Smooth muscle cell (in vitro differentiated cells): ENCODE measurements at regions not wholly inside any gene's neighbourhood (a gene's known extent, or its start where the extent isn't known, plus 50 kb on each side); places are given as distances from the start of the nearest gene placed in this dataset.
A peak's percentile ranks its signal among the peaks of the same experiment; 100 is the strongest.

Source experiments
- DNase-seq: peaks from one replicate; lab custom pipeline; 2025; ENCODE audit not compliant: unreplicated experiment; lab: John Stamatoyannopoulos, UW
- H2AFZ ChIP-seq: fragments of 200-600 bp; sonication (generic); 2 replicates; pipeline ENCODE4 v1.6.0; 2016; ENCODE audit warnings: antibody characterized with exemption, low read depth, mild to moderate bottlenecking
- H3F3A ChIP-seq: fragments of 200-600 bp; sonication (generic); 2 replicates; pipeline ENCODE4 v1.6.0; 2017; ENCODE audit warnings: antibody characterized with exemption, low read depth
- H3K27ac ChIP-seq: fragments of 200-600 bp; sonication (generic); 2 replicates; pipeline ENCODE4 v1.5.1; 2016; ENCODE audit warnings: low read depth, mild to moderate bottlenecking
- H3K27me3 ChIP-seq: fragments of 200-600 bp; sonication (generic); 2 replicates; pipeline ENCODE4 v1.6.1; 2016; ENCODE audit warnings: low read depth, mild to moderate bottlenecking
- H3K36me3 ChIP-seq: fragments of 200-600 bp; sonication (generic); 2 replicates; pipeline ENCODE4 v1.5.1; 2016; ENCODE audit warnings: low read depth
- H3K4me1 ChIP-seq: fragments of 200-600 bp; sonication (generic); 2 replicates; pipeline ENCODE4 v1.5.1; 2016; ENCODE audit warnings: low read depth
- H3K4me2 ChIP-seq: fragments of 200-600 bp; sonication (generic); 2 replicates; pipeline ENCODE4 v1.6.0; 2016; ENCODE audit warnings: mild to moderate bottlenecking
- H3K4me3 ChIP-seq: fragments of 200-600 bp; sonication (generic); 2 replicates; pipeline ENCODE4 v1.5.1; 2016; ENCODE audit warnings: mild to moderate bottlenecking
- H3K79me2 ChIP-seq: fragments of 200-600 bp; sonication (generic); 2 replicates; pipeline ENCODE4 v1.6.0; 2016; ENCODE audit warnings: low read depth, mild to moderate bottlenecking
- H3K9ac ChIP-seq: fragments of 200-600 bp; sonication (generic); 2 replicates; pipeline ENCODE4 v1.6.0; 2016; ENCODE audit warnings: low read depth
- H3K9me3 ChIP-seq: fragments of 200-600 bp; sonication (generic); replicated peaks from 2 replicates; pipeline ENCODE4 v1.5.1; 2016; ENCODE audit warnings: low read depth
- H4K20me1 ChIP-seq: fragments of 200-600 bp; sonication (generic); 2 replicates; pipeline ENCODE4 v1.6.0; 2016; ENCODE audit warnings: low read depth
- CTCF ChIP-seq: fragments of 200-600 bp; sonication (generic); IDR thresholded peaks from 2 replicates; pipeline ENCODE4 v1.5.1; 2017; ENCODE audit warnings: borderline replicate concordance, mild to moderate bottlenecking, antibody characterized with exemption; ENCODE audit not compliant: insufficient read depth, poor library complexity, severe bottlenecking
- WGBS: methylation state at CpG from one replicate; pipeline ENCODE4 v1.1.7; 2016; ENCODE audit warnings: low lambda C conversion rate; 5-methylcytosine and 5-hydroxymethylcytosine counted together

GRCh38 chr12:14260011-14260993, 105.2 kb upstream of the ATF7IP start:
- Histone ChIP-seq H3K36me3 (no peaks in the 10 kb centered on the region), H3K9me3 (no peaks in the 10 kb centered on the region), H3K4me1 (peaks cover 30% of the 10 kb centered on the region), H3K27ac (peak overlapping the region; percentile 93), H3K79me2 (no peaks in the 10 kb centered on the region), H4K20me1 (no peaks in the 10 kb centered on the region), H3K4me2 (peak overlapping the region; percentile 56), H2AFZ (no peak overlapping the region), H3F3A (peaks cover 45% of the 10 kb centered on the region), H3K9ac (peak overlapping the region; percentile 68), H3K4me3 (peak overlapping the region; percentile 15), H3K27me3 (no peaks in the 10 kb centered on the region)
- no peak for TF ChIP-seq CTCF
- 7% methylated on average over 31 of the region's 31 CpGs for WGBS
- peak; percentile 36 for DNase-seq

- Histone ChIP-seq H3K27ac (peak overlapping the region; percentile 93), H3K36me3 (no peaks in the 10 kb centered on the region), H3K27me3 (no peaks in the 10 kb centered on the region), H3K4me3 (no peak overlapping the region), H3K9me3 (no peaks in the 10 kb centered on the region), H3K4me1 (peaks cover 27% of the 10 kb centered on the region), H2AFZ (no peak overlapping the region), H3K9ac (peak overlapping the region; percentile 34), H4K20me1 (no peaks in the 10 kb centered on the region), H3K4me2 (peak overlapping the region; percentile 27), H3K79me2 (no peaks in the 10 kb centered on the region), H3F3A (peaks cover 45% of the 10 kb centered on the region)
- TF ChIP-seq CTCF, result no peak
- 69% methylated on average over 6 of the region's 6 CpGs for WGBS
- no peak for DNase-seq
Measured at GRCh38 chr12:14261096-14261495, 104.4 kb upstream of the ATF7IP start.

GRCh38 chr12:14261861-14262260, 103.6 kb upstream of the ATF7IP start:
- Histone ChIP-seq H3K4me1 (peaks cover 19% of the 10 kb centered on the region), H3K9me3 (no peaks in the 10 kb centered on the region), H3K27ac (peak overlapping the region; percentile 93), H3K4me2 (no peak overlapping the region), H3K79me2 (no peaks in the 10 kb centered on the region), H3K27me3 (no peaks in the 10 kb centered on the region), H2AFZ (peak overlapping the region; percentile 14), H4K20me1 (no peaks in the 10 kb centered on the region), H3F3A (peaks cover 43% of the 10 kb centered on the region), H3K4me3 (no peak overlapping the region), H3K36me3 (no peaks in the 10 kb centered on the region), H3K9ac (no peak overlapping the region)
- 73% methylated on average over 2 of the region's 2 CpGs for WGBS
- no peak for TF ChIP-seq CTCF
- no peak for DNase-seq
